ENCODE measurements at regions not wholly inside any gene's neighbourhood (a gene's known extent, or its start where the extent isn't known, plus 50 kb on each side); places are given as distances from the start of the nearest gene placed in this dataset.
"Not testable (repeated sequence)": the region's sequence is repeated elsewhere in the genome, so short reads cannot be mapped to it uniquely, and the experiment has no call there.

DNA sequence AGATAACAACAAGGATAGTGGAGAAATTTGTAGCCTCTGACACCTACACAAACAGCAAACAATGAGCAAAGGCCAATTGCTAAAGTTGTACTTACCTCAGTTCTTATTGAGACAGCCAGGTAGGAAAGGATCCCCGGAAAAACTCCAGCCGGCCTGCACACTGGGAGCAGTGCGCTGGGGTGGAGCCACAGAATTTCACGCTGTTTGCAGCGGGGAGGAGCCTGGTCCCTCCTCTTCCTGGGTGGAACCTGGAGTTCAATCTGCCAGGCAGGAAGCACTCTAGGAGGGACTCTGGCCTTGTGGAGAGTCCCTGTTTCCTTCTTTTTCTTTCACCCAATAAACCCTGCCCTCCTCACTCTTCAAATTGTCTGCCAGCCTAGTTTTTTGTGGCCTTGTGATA is 382.6 kb upstream of the TGIF2LX start:
- DNase-seq (ENCODE audit: low spot score), result not testable (repeated sequence)

DNA sequence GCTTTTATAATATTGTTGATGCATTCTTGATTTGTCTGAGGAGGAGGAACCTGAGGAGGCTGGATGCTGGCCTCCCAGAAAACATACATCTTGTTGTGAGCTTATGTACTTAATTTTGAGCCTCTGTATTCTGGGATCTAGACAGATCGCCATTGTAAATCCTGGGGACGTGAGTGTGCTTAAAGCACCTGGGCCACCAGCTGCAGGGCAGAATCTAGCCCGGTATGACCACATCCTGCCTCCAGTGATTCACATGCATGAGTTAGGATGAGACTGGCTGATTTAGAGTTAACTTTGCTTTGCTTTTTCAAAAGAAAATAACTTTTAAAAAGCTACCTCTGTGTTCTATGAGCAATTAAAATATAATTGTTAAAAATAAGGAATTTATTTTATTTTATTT is 364.6 kb upstream of the TGIF2LX start:
- not testable (repeated sequence) for DNase-seq (ENCODE audit: low spot score)

DNA sequence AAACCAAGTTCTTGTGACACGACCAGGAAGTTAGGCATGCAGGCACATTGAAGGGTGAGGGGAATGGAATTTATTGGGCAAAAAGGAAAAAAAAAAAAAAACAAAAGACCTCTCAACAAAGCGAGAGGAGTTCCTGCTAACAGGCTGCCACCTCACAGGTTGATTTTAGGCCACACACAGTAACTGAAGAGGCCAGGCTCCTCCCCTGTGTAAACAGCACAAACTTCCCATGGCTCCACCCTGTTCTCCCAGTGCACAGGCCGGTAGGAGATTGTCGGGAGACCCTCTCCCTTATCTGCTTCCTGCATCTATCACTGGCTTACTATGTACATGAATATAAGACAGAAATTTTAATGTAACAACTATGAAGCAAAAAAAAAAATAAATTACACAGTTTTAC is 359.6 kb upstream of the TGIF2LX start:
- not testable (repeated sequence) for DNase-seq (ENCODE audit: low spot score)

DNA sequence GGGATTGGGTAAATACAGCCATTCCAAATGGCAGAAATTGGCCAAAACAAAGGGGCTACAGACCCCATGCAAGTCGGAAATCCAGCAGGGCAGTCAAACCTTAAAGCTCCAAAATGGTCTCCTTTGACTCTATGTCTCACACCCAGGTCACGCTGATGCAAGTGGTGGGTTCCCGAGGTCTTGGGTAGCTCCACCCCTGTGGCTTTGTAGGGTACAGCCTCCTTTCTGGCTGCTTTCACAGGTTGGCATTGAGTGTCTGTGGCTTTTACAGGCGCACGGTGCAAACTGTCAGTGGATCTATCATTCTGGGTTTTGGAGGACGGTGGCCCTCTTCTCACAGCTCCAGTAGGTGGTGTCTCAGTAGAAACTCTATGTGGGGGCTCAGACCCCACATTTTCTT is 358.6 kb upstream of the TGIF2LX start:
- not testable (repeated sequence) for DNase-seq (ENCODE audit: low spot score)

DNA sequence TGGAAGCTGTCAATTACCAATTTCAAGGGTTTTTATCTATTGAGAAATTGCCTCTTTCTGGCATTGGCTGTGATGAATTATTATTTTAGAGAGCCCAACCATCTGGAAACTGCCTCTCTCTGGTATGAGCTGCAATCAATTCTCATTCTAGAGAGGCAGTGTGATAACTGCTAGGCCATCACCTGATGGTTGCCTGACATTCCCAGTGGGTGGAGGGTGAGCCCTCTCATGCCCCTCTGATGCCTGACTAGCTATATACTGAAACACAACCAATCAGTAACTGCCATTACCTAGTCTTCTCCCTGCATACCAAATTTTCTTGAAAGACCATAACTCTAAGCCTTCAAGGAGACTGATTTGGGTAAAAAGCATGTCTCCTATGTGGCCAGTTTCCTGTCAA is 353.9 kb upstream of the TGIF2LX start:
- DNase-seq (ENCODE audit: low spot score), result not testable (repeated sequence)

DNA sequence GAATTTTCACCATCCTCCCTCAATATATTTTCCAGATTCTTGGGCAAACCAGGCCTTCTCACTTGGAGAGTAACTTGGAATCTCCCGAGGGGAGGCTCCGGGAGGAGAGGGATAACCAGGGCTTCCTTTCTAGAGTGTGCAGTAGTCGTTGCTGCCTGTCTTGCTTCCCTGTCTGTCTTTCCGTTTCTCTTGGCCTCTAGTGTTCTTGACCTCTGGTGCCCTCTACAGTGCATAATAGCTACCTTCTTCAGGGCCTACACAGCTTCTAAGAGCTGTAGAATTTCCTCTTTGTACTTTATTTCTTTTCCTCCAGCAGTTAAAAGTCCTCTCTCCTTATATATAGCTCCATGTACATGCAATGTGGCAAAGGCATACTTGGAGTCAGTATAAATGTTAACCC is 339.8 kb upstream of the TGIF2LX start:
- not testable (repeated sequence) for DNase-seq (ENCODE audit: low spot score)

DNA sequence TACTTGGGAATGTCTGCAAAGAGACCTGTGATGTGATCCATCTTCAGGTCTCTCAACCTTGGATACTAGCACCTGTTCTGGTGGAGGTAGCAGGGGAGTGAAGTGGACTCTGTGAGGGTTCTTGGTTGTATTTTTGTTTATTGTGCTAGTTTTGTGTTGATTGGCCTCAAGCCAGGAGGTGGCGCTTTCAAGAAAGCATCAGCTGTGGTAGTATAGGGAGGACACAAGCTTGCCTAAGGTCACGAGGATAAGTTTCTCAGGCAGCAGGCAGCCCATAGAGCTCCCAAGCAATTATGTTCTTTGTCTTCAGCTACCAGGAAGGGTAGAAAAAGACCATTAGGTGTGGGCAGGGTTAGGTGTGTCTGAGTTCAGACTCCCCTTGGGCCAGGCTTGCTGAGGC is 289.9 kb upstream of the TGIF2LX start:
- DNase-seq (ENCODE audit: low spot score), result not testable (repeated sequence)

DNA sequence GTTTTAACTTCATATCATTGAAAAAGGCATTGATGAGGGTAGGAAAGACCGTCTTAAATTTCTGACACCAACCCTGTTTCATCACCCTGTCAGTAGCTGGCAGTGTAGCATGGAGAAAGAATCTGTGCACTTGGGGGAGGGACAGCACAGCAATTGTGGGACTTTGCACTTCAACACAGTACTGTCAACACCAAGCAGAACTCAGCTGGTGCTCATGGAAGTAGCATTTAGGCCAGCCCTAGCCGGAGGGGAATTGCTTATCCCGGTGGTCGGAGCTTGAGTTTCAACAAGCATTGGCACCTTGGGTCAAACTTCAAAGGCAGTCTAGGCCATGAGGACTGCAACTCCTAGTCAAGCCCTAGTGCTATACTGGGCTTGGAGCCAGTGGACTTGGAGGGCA is 285.8 kb upstream of the TGIF2LX start:
- not testable (repeated sequence) for DNase-seq (ENCODE audit: low spot score)

DNA sequence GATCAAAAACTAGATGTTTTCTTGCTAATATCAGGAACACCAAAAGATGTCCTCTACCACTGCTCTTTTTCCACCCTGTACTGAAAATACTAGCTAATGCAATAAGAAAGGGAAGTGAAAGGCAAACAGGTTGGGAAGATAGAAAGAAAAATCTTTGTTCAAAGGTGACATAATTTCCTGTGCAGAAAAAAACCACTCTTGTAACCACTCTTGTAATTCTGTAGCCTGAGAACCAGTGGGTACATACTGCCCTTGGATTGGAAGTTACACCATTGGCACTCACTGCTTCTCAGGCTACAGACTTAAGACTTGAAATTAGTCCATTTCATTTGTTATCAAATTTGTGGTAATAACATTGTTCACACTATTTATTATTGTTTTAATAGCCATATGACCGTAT is 263.0 kb upstream of the TGIF2LX start:
- not testable (repeated sequence) for DNase-seq (ENCODE audit: low spot score)

DNA sequence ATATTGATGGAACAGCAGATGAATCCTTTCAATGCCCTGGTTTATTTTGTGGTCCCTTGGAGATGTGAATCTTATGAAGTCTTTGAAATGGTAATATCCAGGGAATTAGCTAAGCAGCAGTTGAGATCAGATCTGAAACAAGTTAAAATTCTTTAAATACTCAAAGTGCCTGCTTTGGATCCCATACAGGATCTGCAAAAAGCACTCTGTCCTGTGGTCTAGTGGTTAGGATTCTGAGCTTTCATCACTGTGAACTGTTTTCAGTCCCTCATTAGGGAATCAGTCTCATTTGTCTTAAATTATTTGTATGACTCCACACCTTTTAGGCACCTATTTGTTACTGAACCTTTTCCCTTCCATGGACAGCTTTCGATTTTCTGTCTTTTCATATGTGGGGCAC is 215.2 kb upstream of the TGIF2LX start:
- not testable (repeated sequence) for DNase-seq (ENCODE audit: low spot score)

DNA sequence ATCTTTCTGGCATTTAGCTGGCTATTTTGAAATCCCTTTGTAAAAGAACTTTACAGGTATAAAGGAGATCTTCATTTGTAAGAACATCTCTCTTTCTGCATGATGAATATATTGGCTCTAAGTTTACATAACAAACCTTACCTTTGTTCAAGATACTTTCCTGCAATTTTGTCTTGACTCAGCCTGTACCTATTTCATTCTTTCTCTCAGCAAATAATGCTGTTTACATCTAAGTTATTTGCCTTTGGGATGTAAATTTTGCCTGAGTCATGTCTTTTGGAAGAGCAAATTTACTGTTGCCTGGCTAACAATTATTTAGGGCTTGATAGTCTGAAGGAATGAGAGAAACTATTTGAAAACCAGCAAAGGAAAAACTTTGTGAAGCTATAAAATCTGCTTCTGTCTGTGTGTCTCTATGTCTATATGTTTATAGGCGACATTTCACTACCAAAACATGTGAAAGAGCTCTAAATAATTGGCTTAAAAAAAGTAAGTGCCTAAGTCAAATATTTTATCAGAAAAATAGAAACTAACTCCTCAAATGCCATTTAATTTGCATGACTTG is 214.3 kb upstream of the TGIF2LX start:
- DNase-seq (ENCODE audit: low spot score), result not testable (repeated sequence)

DNA sequence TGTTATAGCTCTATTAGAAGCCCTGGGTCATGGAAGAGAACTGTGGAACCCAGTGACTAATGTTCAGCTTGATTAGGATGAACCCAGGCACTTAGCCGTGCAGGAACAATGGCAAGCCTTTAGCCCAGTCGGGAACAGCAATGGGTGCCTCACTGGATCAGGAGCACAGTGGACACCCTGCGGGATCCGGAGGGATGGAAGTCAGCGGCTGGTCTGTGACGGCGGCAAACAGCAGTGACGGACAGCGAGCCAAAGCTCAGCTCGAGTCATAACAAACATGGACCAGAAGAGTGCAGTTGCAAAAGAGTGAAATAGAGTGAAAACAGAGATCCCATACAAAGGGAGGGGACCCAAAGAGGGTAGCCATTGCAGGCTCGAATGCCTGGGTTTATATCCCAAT is 187.3 kb upstream of the TGIF2LX start:
- DNase-seq (ENCODE audit: low spot score), result not testable (repeated sequence)

DNA sequence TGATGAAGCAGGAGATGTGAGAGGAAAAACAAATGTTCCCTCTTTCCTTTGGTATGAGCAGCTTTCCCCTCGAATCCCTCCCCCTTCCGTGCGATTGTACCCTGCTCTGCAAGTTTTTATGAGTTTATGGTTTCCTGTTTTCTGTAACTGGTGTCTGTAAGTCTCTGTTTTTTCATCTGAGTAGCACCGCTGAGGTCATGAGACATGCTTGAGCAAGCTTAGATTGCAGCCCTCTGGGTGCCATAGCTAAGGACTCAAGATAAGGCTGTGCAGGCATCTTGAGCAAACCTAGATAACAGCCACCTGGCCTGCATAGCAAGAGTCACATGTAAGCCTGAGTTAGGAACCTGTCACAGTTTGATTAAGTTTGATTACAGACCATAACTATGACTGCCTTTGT is 165.2 kb upstream of the TGIF2LX start:
- DNase-seq (ENCODE audit: low spot score), result not testable (repeated sequence)

DNA sequence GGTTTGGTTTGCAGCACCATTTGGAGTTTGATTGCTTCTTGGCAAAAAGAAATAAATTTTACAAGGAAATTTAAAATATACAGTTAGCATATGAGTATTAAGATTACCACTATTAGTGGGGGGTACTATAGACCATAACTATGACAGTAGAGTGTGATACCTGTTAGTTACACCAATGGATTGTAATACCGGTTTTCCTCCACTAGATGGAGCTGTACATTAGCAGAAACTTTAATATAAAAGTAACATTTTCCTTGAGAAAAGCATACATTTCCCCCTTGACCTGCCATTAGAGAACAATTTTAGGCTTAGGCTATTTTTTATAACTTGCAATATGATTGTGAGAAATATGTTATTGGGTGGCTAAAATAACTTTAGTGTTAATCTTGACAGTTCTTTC is 163.9 kb upstream of the TGIF2LX start:
- DNase-seq (ENCODE audit: low spot score), result not testable (repeated sequence)

DNA sequence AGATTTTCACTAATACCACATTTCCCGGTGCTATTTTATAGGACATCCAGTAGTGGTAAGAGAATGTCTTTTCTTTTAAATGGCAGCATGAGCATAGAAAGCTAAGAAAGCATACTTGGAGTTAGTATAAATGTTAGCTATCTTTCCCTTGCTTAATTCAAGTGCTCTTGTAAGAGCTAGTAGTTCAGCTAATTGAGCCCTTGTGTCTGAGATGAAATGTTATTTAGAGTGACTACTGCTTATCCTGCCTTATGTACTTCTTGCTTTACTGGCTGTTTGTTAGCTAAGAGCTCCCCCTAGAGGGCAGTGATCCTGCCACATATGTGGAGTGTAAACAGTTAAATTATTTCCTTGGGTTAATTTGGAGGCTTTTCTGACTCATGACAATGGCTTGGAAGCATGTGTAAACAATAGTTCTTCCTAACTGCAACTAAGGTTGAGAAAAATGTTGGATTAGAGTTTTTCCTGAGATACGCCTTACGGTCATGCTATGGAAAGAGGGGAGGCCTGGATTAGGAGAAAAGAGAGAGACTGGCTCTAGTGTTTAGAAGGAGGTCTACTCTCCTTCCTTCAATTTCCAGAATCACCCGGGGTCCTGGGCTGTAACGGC is 162.5 kb upstream of the TGIF2LX start:
- not testable (repeated sequence) for DNase-seq (ENCODE audit: low spot score)

DNA sequence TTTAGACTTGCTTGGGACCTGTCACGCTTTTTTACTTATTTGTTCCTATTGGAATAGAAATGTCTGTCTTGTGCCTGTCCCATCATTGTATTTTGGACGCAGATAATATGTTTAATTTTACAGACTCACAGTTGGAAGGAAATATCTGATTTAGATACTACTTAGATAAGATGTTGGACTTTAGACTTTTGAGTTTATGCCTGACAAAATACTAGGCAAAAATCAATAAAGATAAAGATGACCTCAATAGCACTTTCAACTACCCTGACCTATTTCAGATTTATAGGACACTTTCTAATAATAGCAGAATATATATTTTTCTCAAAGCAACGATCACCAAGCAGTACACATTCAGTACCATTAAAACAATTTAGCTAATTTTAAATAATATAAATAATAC is 150.1 kb upstream of the TGIF2LX start:
- DNase-seq (ENCODE audit: low spot score), result not testable (repeated sequence)

DNA sequence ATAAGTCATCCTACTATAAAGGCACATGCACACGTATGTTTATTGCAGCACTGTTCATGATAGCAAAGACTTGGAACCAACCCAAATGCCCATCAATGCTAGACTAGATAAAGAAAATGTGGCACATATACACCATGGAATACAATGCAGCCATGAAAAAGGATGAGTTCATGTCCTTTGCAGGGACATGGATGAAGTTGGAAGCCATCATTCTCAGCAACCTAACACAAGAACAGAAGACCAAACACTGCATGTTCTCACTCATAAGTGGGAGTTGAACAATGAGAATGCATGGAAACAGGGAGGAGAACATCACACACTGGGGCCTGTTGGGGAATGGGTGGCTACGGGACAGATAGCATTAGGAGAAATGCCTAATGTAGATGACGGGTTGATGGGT is 110.3 kb upstream of the TGIF2LX start:
- not testable (repeated sequence) for DNase-seq (ENCODE audit: low spot score)

DNA sequence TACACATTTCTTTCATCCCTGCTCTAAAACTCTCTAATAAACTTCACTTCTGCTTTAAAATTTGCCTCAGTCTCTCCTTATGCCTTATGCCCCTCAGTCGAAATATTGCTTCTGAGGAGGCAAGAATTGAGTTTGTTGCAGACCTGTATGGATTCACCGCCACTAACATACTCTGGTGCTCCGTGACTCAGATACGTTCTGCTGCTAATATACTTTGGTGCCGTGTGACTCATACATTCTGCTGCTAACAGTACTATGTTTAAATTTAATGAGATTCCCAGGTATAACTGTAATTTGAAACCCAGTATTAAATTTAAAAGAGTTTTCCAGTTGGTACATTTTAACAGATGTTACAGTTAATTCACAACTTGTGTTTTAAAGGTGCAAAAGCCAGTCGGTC is 82.0 kb upstream of the TGIF2LX start:
- DNase-seq (ENCODE audit: low spot score), result not testable (repeated sequence)

DNA sequence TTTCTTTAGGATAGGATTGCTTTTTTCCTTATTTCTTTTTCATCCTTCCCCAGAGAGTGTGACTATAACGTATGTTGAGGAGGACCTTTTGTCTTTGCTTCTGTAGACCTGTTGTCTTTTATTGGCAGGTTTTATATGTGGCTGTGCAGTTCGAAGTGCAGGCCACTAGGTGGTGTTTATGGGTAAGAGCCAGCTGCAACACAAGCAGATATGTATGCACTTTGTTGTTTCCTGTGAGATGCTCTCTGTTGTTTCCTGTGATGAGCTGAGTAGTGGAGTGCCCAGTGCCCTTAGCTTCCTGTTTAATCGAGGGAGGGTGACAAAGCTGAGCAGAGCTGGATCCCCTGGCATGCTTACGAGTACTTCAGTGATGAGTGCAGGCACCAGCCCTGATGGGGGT is 50.0 kb upstream of the TGIF2LX start:
- DNase-seq (ENCODE audit: low spot score), result peak; percentile 0
